IMR-90 (cell line): ENCODE measurements at regions not wholly inside any gene's neighbourhood (a gene's known extent, or its start where the extent isn't known, plus 50 kb on each side); places are given as distances from the start of the nearest gene placed in this dataset.

Experiments
- ATAC-seq: fragments of 200-7000 bp; cut with Tn5 transposase; 2 replicates; pipeline ENCODE4 v1.9.1; 2020; ENCODE audit warnings: low read depth, mild to moderate bottlenecking, moderate library complexity
- BruUV-seq: library from RNA; stranded (reverse); fragments of 400-500 nt; replicated peaks from 2 replicates; lab custom pipeline; 2021; lab: Mats Ljungman, UMichigan
- CTCF ChIA-PET: fragments of 300-600 bp; formaldehyde crosslinking; extraction: SDS; loops from one replicate; lab custom pipeline; 2021; ENCODE audit warnings: antibody characterized with exemption; lab: Yijun Ruan, JAX
- POLR2A ChIA-PET: fragments of 300-600 bp; sonication (Branson Sonifier 250); formaldehyde crosslinking; loops from one replicate; lab custom pipeline; 2022; ENCODE audit warnings: antibody characterized with exemption; ENCODE audit not compliant: unreplicated experiment; lab: Charles Lee
- DNase-seq: peaks from one replicate; pipeline ENCODE4 v3.0.0; 2013
- H2AFZ ChIP-seq: replicated peaks from 2 replicates; pipeline ENCODE3; 2013; ENCODE audit warnings: low read length, mild to moderate bottlenecking; ENCODE audit not compliant: poor library complexity
- H2AK5ac ChIP-seq: 2 replicates; pipeline ENCODE4 v1.6.1; 2013; ENCODE audit warnings: low read depth, low read length, inconsistent platforms
- H2AK9ac ChIP-seq: replicated peaks from 2 replicates; pipeline ENCODE3; 2013; ENCODE audit warnings: mild to moderate bottlenecking, low read depth, low read length, moderate library complexity; ENCODE audit not compliant: poor library complexity
- H2BK120ac ChIP-seq: 2 replicates; pipeline ENCODE4 v1.6.1; 2013; ENCODE audit warnings: low read depth, low read length, inconsistent platforms
- H2BK15ac ChIP-seq: 3 replicates; pipeline ENCODE4 v1.6.1; 2013; ENCODE audit warnings: low read depth, low read length, inconsistent platforms
- H2BK20ac ChIP-seq: 2 replicates; pipeline ENCODE4 v1.6.1; 2013; ENCODE audit warnings: low read depth, mild to moderate bottlenecking, inconsistent platforms, low read length, moderate library complexity
- H2BK5ac ChIP-seq: 2 replicates; pipeline ENCODE4 v1.6.1; 2013; ENCODE audit warnings: mild to moderate bottlenecking, low read depth, low read length, inconsistent platforms; ENCODE audit not compliant: poor library complexity, severe bottlenecking
- H3K14ac ChIP-seq: replicated peaks from 2 replicates; pipeline ENCODE4 v1.6.1; 2013; ENCODE audit warnings: low read depth, low read length, inconsistent platforms
- H3K18ac ChIP-seq: 2 replicates; pipeline ENCODE4 v1.6.1; 2013; ENCODE audit warnings: low read depth, low read length, control low read depth
- H3K23ac ChIP-seq: 2 replicates; pipeline ENCODE4 v1.6.1; 2013; ENCODE audit warnings: low read depth, low read length, inconsistent platforms
- H3K27ac ChIP-seq: 2 replicates; pipeline ENCODE4 v1.5.1; 2013; ENCODE audit warnings: mild to moderate bottlenecking, control low read depth, low read length; ENCODE audit not compliant: insufficient read depth
- H3K27me3 ChIP-seq: 2 replicates; pipeline ENCODE4 v1.6.1; 2013; ENCODE audit warnings: low read length; ENCODE audit not compliant: control insufficient read depth, insufficient read depth
- H3K36me3 ChIP-seq: 2 replicates; pipeline ENCODE4 v1.6.1; 2013; ENCODE audit warnings: low read length, mixed read lengths; ENCODE audit not compliant: control insufficient read depth, insufficient read depth
- H3K4ac ChIP-seq: 2 replicates; pipeline ENCODE4 v1.6.1; 2013; ENCODE audit warnings: low read depth, low read length, inconsistent platforms
- H3K4me1 ChIP-seq: 2 replicates; pipeline ENCODE4 v1.6.1; 2013; ENCODE audit warnings: low read length, mixed read lengths; ENCODE audit not compliant: control insufficient read depth, insufficient read depth
- H3K4me2 ChIP-seq: 2 replicates; pipeline ENCODE4 v1.6.1; 2013; ENCODE audit warnings: low read depth, mild to moderate bottlenecking, control low read depth, low read length, moderate library complexity
- H3K4me3 ChIP-seq: 2 replicates; pipeline ENCODE4 v1.5.1; 2013; ENCODE audit warnings: low read depth, mild to moderate bottlenecking, control low read depth, low read length, moderate library complexity; ENCODE audit not compliant: insufficient read depth
- H3K56ac ChIP-seq: 2 replicates; pipeline ENCODE4 v1.6.1; 2013; ENCODE audit warnings: low read length, inconsistent platforms; ENCODE audit not compliant: insufficient read depth; ENCODE audit errors: extremely low read depth
- H3K79me1 ChIP-seq, 2 experiments: 2 replicates each; pipeline ENCODE4 v1.6.1; 2013; ENCODE audit warnings: low read length in 2 of 2, inconsistent platforms in 1 of 2, low read depth in 1 of 2
- H3K9ac ChIP-seq: 2 replicates; pipeline ENCODE4 v1.6.1; 2013; ENCODE audit warnings: low read depth, low read length, control low read depth
- H3K9me1 ChIP-seq: 2 replicates; pipeline ENCODE4 v1.6.1; 2013; ENCODE audit warnings: low read length, inconsistent platforms; ENCODE audit not compliant: insufficient read depth
- H3K9me3 ChIP-seq: 2 replicates; pipeline ENCODE4 v1.6.1; 2013; ENCODE audit warnings: low read length; ENCODE audit not compliant: control insufficient read depth, insufficient read depth
- H4K20me1 ChIP-seq: 2 replicates; pipeline ENCODE4 v1.6.1; 2013; ENCODE audit warnings: low read length, inconsistent platforms; ENCODE audit not compliant: insufficient read depth
- H4K5ac ChIP-seq: 2 replicates; pipeline ENCODE4 v1.6.1; 2013; ENCODE audit warnings: mild to moderate bottlenecking, low read depth, low read length, control low read depth
- H4K8ac ChIP-seq, 2 experiments: 2 replicates each; pipeline ENCODE4 v1.6.1; 2013; ENCODE audit warnings: low read depth in 2 of 2, low read length in 2 of 2, control low read depth in 1 of 2, inconsistent platforms in 1 of 2
- H4K91ac ChIP-seq: 2 replicates; pipeline ENCODE4 v1.6.1; 2013; ENCODE audit warnings: low read depth, low read length, inconsistent platforms; ENCODE audit not compliant: insufficient read depth
- BHLHE40 ChIP-seq: fragments of 150-350 bp; IDR thresholded peaks from 2 replicates; pipeline ENCODE4 v1.6.1; 2016; ENCODE audit warnings: mild to moderate bottlenecking, low read depth, low read length
- CEBPB ChIP-seq: IDR thresholded peaks from 2 replicates; pipeline ENCODE4 v1.6.1; 2012; ENCODE audit warnings: low read depth, low read length, improper control_type of control experiment
- CHD1 ChIP-seq: IDR thresholded peaks from 2 replicates; pipeline ENCODE4 v1.6.1; 2012; ENCODE audit warnings: low read depth, low read length, improper control_type of control experiment
- CTCF ChIP-seq: conservative IDR thresholded peaks from 2 replicates; pipeline ENCODE4 v1.5.1; 2012; ENCODE audit warnings: mild to moderate bottlenecking, low read depth, low read length, improper control_type of control experiment
- ELK1 ChIP-seq: fragments of 150-350 bp; IDR thresholded peaks from 2 replicates; pipeline ENCODE4 v1.6.1; 2016; ENCODE audit warnings: low read depth, mild to moderate bottlenecking, low read length, moderate library complexity, borderline replicate concordance
- FOS ChIP-seq: fragments of 150-350 bp; IDR thresholded peaks from 2 replicates; pipeline ENCODE4 v1.6.1; 2016; ENCODE audit warnings: low read depth, low read length
- MAFK ChIP-seq: IDR thresholded peaks from 2 replicates; pipeline ENCODE4 v1.6.1; 2012; ENCODE audit warnings: low read depth, low read length, improper control_type of control experiment
- MAZ ChIP-seq: IDR thresholded peaks from 2 replicates; pipeline ENCODE4 v1.6.1; 2012; ENCODE audit warnings: low read depth, mild to moderate bottlenecking, low read length, improper control_type of control experiment, moderate library complexity, borderline replicate concordance
- MXI1 ChIP-seq: IDR thresholded peaks from 2 replicates; pipeline ENCODE4 v1.6.1; 2012; ENCODE audit warnings: low read depth, mild to moderate bottlenecking, low read length, moderate library complexity, borderline replicate concordance
- NFE2L2 ChIP-seq: fragments of 150-350 bp; IDR thresholded peaks from 2 replicates; pipeline ENCODE4 v1.6.1; 2016; ENCODE audit warnings: low read depth, mild to moderate bottlenecking, low read length
- POLR2A ChIP-seq: IDR thresholded peaks from 2 replicates; pipeline ENCODE4 v1.6.1; 2012; ENCODE audit warnings: mild to moderate bottlenecking, low read depth, low read length
- RAD21 ChIP-seq: IDR thresholded peaks from 2 replicates; pipeline ENCODE4 v1.6.1; 2012; ENCODE audit warnings: low read length, improper control_type of control experiment
- RCOR1 ChIP-seq: IDR thresholded peaks from 2 replicates; pipeline ENCODE4 v1.6.1; 2012; ENCODE audit warnings: mild to moderate bottlenecking, low read length, improper control_type of control experiment; ENCODE audit not compliant: insufficient replicate concordance
- RFX5 ChIP-seq: IDR thresholded peaks from 2 replicates; pipeline ENCODE4 v1.8.0; 2012; ENCODE audit warnings: low read depth, mild to moderate bottlenecking, low read length, moderate library complexity
- SMC3 ChIP-seq: fragments of 150-350 bp; IDR thresholded peaks from 2 replicates; pipeline ENCODE4 v1.6.1; 2016; ENCODE audit warnings: low read depth, mild to moderate bottlenecking, antibody characterized with exemption, low read length, moderate library complexity
- USF2 ChIP-seq: fragments of 150-350 bp; IDR thresholded peaks from 2 replicates; pipeline ENCODE4 v1.6.1; 2017; ENCODE audit warnings: mild to moderate bottlenecking, antibody characterized with exemption, low read length, low read depth
- WGBS, 2 experiments: methylation state at CpG; one replicate each; pipeline versions ENCODE4 v1.1.5 to v1.1.7; 2013; ENCODE audit warnings: missing lambda C conversion rate in 2 of 2; ENCODE audit not compliant: insufficient read length in 1 of 2; ENCODE audit errors: extremely low coverage in 2 of 2; 5-methylcytosine and 5-hydroxymethylcytosine counted together
- dilution Hi-C: fragments of 300-500 bp; cut with HindIII; formaldehyde crosslinking; loops from one replicate; pipeline ENCODE4 v1.14.3; 2018; ENCODE audit warnings: low sequenced_read_pairs; ENCODE audit not compliant: unreplicated experiment
- in situ Hi-C: fragments of 300-500 bp; cut with MboI; formaldehyde crosslinking; loops from 3 replicates; pipeline ENCODE4 v1.14.3; 2019; ENCODE audit warnings: low sequenced_read_pairs, inconsistent platforms, mixed read lengths
- intact Hi-C: fragments of 100-400 bp; cut with micrococcal nuclease; formaldehyde crosslinking; loops from 2 replicates; pipeline ENCODE4 v1.10.0; 2022

GRCh38 chr10:65365878-65366277, 1560.0 kb upstream of the LRRTM3 start:
- Histone ChIP-seq H2AK5ac (no peak overlapping the region), H3K56ac (no peak overlapping the region), H2AFZ (no peak overlapping the region), H3K14ac (no peak overlapping the region), H3K27me3 (no peaks in the 10 kb centered on the region), H4K20me1 (no peaks in the 10 kb centered on the region), H3K4me3 (no peak overlapping the region), H2BK120ac (no peak overlapping the region), H4K5ac (no peak overlapping the region), H3K79me1 (no peaks in the 10 kb centered on the region), H4K91ac (no peak overlapping the region), H3K4ac (no peak overlapping the region), H2BK20ac (no peak overlapping the region), H3K27ac (no peak overlapping the region), H3K4me1 (no peaks in the 10 kb centered on the region), H2BK15ac (no peak overlapping the region), H3K4me2 (no peak overlapping the region), H3K9me1 (no peaks in the 10 kb centered on the region), H4K8ac (no peak overlapping the region), H3K18ac (no peak overlapping the region), H3K9me3 (peaks cover 4% of the 10 kb centered on the region; the same call in 1 of the 2 replicates), H2BK5ac (no peak overlapping the region), H3K23ac (no peak overlapping the region), H2AK9ac (no peak overlapping the region), H3K36me3 (no peaks in the 10 kb centered on the region), H3K9ac (no peak overlapping the region)
- ChIA-PET CTCF (no interaction called here), POLR2A (no interaction called here)
- in situ Hi-C loops (no loop called here), dilution Hi-C loops (no loop called here), intact Hi-C loops (no loop called here)
- no peak for ATAC-seq
- DNase-seq = no peak
- no CpG with 5 or more reads among the region's 1 CpG for WGBS, 2 experiments
- TF ChIP-seq MAFK (no peak), RCOR1 (no peak), ELK1 (no peak), CEBPB (no peak), RAD21 (no peak), CHD1 (no peak), BHLHE40 (no peak), RFX5 (no peak), MAZ (no peak), CTCF (no peak), FOS (no peak), USF2 (no peak), NFE2L2 (no peak), POLR2A (no peak), MXI1 (no peak), SMC3 (no peak)
- no TSS peak for BruUV-seq
